ENCODE measurements at regions not wholly inside any gene's neighbourhood (a gene's known extent, or its start where the extent isn't known, plus 50 kb on each side); places are given as distances from the start of the nearest gene placed in this dataset.

- DNase-seq (ENCODE audit: low read depth in 1 of 2, low spot score in 2 of 2) (no peak), FAIRE-seq (no peak)
- Histone ChIP-seq H4K20me1 (replicated peaks in 1 of 2; ENCODE audit: control insufficient read depth in 1 of 2, insufficient read depth in 2 of 2, low read length in 2 of 2) (no peaks in the 10 kb centered on the region), H2BK120ac (replicated peaks; ENCODE audit: low read depth, low read length) (no peak overlapping the region), H2BK20ac (ENCODE audit: low read length) (no peak overlapping the region), H4K5ac (ENCODE audit: insufficient read length, low read depth, low read length) (no peak overlapping the region), H3K56ac (replicated peaks; ENCODE audit: insufficient read length, low read depth, low read length) (no peak overlapping the region), H3K79me2 (ENCODE audit: control insufficient read depth in 1 of 2, insufficient read depth in 2 of 2, low read length in 2 of 2) (no peaks in the 10 kb centered on the region), H2BK12ac (ENCODE audit: low read depth, low read length) (no peak overlapping the region), H3K18ac (ENCODE audit: extremely low read depth, low read length) (no peak overlapping the region), H3K9me3 (ENCODE audit: insufficient read depth in 2 of 2, low read depth in 1 of 2, low read length in 1 of 2) (no peaks in the 10 kb centered on the region), H2BK5ac (ENCODE audit: low read depth, low read length) (no peak overlapping the region), H3K23ac (ENCODE audit: insufficient read length) (no peak overlapping the region), H2AK5ac (ENCODE audit: low read depth, low read length) (no peak overlapping the region), H4K8ac (ENCODE audit: extremely low read depth, insufficient read depth, low read length) (no peak overlapping the region), H2BK15ac (ENCODE audit: low read length) (no peak overlapping the region), H3K4me3 (ENCODE audit: extremely low read depth in 1 of 4, insufficient read depth in 2 of 4, low read depth in 3 of 4, low read length in 4 of 4) (no peak overlapping the region), H2AFZ (ENCODE audit: low read length) (no peak overlapping the region), H3K23me2 (ENCODE audit: low read depth, low read length) (no peaks in the 10 kb centered on the region), H3K14ac (ENCODE audit: insufficient read length) (no peak overlapping the region), H3K36me3 (ENCODE audit: control insufficient read depth in 2 of 4, insufficient read depth in 4 of 4, low read length in 3 of 4) (no peaks in the 10 kb centered on the region), H3K79me1 (ENCODE audit: low read depth, low read length) (no peaks in the 10 kb centered on the region), H3K4me2 (ENCODE audit: insufficient read depth in 1 of 2, low read depth in 2 of 2, low read length in 2 of 2) (no peak overlapping the region), H4K91ac (replicated peaks; ENCODE audit: insufficient read length, low read length) (no peak overlapping the region), H3K9ac (replicated peaks in 1 of 4; ENCODE audit: extremely low read depth in 1 of 4, low read depth in 3 of 4, low read length in 3 of 4) (no peak overlapping the region), H3K27ac (ENCODE audit: low read depth, low read length) (no peak overlapping the region), H3K4ac (replicated peaks; ENCODE audit: insufficient read length, low read depth, low read length) (no peak overlapping the region), H3K4me1 (replicated peaks in 1 of 4; ENCODE audit: control insufficient read depth in 3 of 4, insufficient read depth in 4 of 4, low read length in 3 of 4) (no peaks in the 10 kb centered on the region; a peak in 2 of 7 replicates), H3K27me3 (replicated peaks in 1 of 4; ENCODE audit: control insufficient read depth in 3 of 4, extremely low read depth in 1 of 4, insufficient read depth in 3 of 4, low read length in 3 of 4) (no peaks in the 10 kb centered on the region)
- 86% methylated on average over 2 of the region's 2 CpGs; no CpG with 5 or more reads in 1 of the 2 experiments for WGBS, 2 experiments (ENCODE audit: extremely low coverage in 1 of 2, insufficient coverage in 1 of 2, insufficient read length in 1 of 2, insufficient replicate concordance in 2 of 2, low coverage in 1 of 2, low lambda C conversion rate in 2 of 2, missing lambda C conversion rate in 1 of 2)
- CTCF ChIA-PET (ENCODE audit: partially characterized antibody) = no interaction called here
- TF ChIP-seq KDM5A (IDR thresholded peaks at IDR 0.05; ENCODE audit: low read length) = no peak
- no peak for TF ChIP-seq SIN3A (conservative IDR thresholded peaks at IDR 0.05 in 1 of 2, IDR thresholded peaks at IDR 0.05 in 1 of 2; ENCODE audit: low read depth in 1 of 2, low read length in 2 of 2)
- no peak for TF ChIP-seq EZH2 (IDR thresholded peaks at IDR 0.05; ENCODE audit: low read depth, low read length, severe bottlenecking)
- no peak for TF ChIP-seq CBX8 (IDR thresholded peaks at IDR 0.05; ENCODE audit: borderline replicate concordance, low read depth, low read length)
- POLR2A ChIA-PET (ENCODE audit: partially characterized antibody) = no interaction called here
Measured at GRCh38 chrY:6786960-6787359, 123.5 kb upstream of the TBL1Y start.
